Umbilical cord (tissue), 1 donor: ENCODE measurements at regions not wholly inside any gene's neighbourhood (a gene's known extent, or its start where the extent isn't known, plus 50 kb on each side); places are given as distances from the start of the nearest gene placed in this dataset.
"Not testable (repeated sequence)": the region's sequence is repeated elsewhere in the genome, so short reads cannot be mapped to it uniquely, and the experiment has no call there.

Experiments
- DNase-seq: peaks from one replicate; pipeline ENCODE4 v3.0.0-alpha.2; 2015; ENCODE audit warnings: low spot score

GRCh38 chr3:27779176-27779575 is 57.1 kb upstream of the EOMES start:
- no peak for DNase-seq

GRCh38 chr3:27789420-27789819 is 67.3 kb upstream of the EOMES start:
- DNase-seq = no peak

- no peak for DNase-seq
These were observed 69.8 kb upstream of the EOMES start for GRCh38 chr3:27791956-27792355.

- DNase-seq = no peak
These were observed 70.7 kb upstream of the EOMES start for GRCh38 chr3:27792869-27793268.

- DNase-seq = no peak
These were observed 72.1 kb upstream of the EOMES start for GRCh38 chr3:27794211-27794610.

- DNase-seq = no peak
These were observed 74.3 kb upstream of the EOMES start for GRCh38 chr3:27796365-27796875.

- no peak for DNase-seq
These were observed 75.7 kb upstream of the EOMES start for GRCh38 chr3:27797773-27798172.

GRCh38 chr3:27800261-27800660 is 78.1 kb upstream of the EOMES start:
- no peak for DNase-seq

GRCh38 chr3:27802425-27802824 is 80.3 kb upstream of the EOMES start:
- no peak for DNase-seq

- no peak for DNase-seq
These were observed 80.7 kb upstream of the EOMES start for GRCh38 chr3:27802849-27803248.

GRCh38 chr3:27805282-27805681 is 83.2 kb upstream of the EOMES start:
- DNase-seq = no peak

GRCh38 chr3:27813255-27813654 is 91.1 kb upstream of the EOMES start:
- no peak for DNase-seq

GRCh38 chr3:27821609-27822008 is 99.5 kb upstream of the EOMES start:
- not testable (repeated sequence) for DNase-seq

GRCh38 chr3:27824312-27825200 is 102.4 kb upstream of the EOMES start:
- DNase-seq = no peak

- DNase-seq = no peak
These were observed 104.3 kb upstream of the EOMES start for GRCh38 chr3:27826448-27826847.

- DNase-seq = no peak
These were observed 104.9 kb upstream of the EOMES start for GRCh38 chr3:27827041-27827440.

- DNase-seq = no peak
These were observed 118.9 kb upstream of the EOMES start for GRCh38 chr3:27840807-27841594.

GRCh38 chr3:27844052-27844675 is 122.0 kb upstream of the EOMES start:
- no peak for DNase-seq

GRCh38 chr3:27847697-27848096 is 125.6 kb upstream of the EOMES start:
- no peak for DNase-seq

GRCh38 chr3:27848826-27849225 is 126.7 kb upstream of the EOMES start:
- no peak for DNase-seq

- DNase-seq = no peak
These were observed 137.7 kb upstream of the EOMES start for GRCh38 chr3:27859821-27860220.
